ENCODE measurements at regions not wholly inside any gene's neighbourhood (a gene's known extent, or its start where the extent isn't known, plus 50 kb on each side); places are given as distances from the start of the nearest gene placed in this dataset.

GRCh38 chr15:67992411-67992810 lies 61.7 kb upstream of the PIAS1 start:
- DNase-seq (ENCODE audit: low spot score in 2 of 2) = no peak
- Histone ChIP-seq H3K4me1 (no peaks in the 10 kb centered on the region), H3K27me3 (no peaks in the 10 kb centered on the region), H3K4me3 (no peak overlapping the region), H3K36me3 (no peaks in the 10 kb centered on the region), H3K27ac (no peak overlapping the region), H3K9me3 (no peaks in the 10 kb centered on the region)
- intact Hi-C loops (cut with DNase I; ENCODE audit: low total_unique reads) = no loop called here
- TF ChIP-seq POLR2A (IDR thresholded peaks at IDR 0.05) (no peak), POLR2AphosphoS5 (IDR thresholded peaks at IDR 0.05) (no peak), CTCF (IDR thresholded peaks at IDR 0.05) (no peak)

DNA sequence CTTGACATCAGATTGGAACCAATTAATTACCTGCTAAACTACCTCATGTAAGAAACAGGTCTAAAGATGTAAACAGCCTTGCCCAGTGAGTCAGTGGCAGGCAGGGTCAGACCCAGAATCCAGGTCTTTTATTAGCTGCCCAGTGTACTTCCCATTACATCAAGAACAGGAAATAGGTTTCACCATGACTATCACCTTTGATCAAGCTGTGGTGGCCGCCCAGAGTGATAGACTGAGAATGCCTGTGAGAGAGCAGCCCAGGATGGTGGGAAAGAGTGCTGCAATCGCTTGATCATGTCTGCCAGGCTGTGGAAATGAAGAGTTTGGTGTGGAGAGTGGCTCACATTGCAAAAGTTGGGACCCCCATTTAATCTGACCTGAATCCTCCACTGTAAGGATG lies 61.3 kb upstream of the PIAS1 start:
- no peak for TF ChIP-seq POLR2A (IDR thresholded peaks at IDR 0.05)
- no peak for TF ChIP-seq POLR2AphosphoS5 (IDR thresholded peaks at IDR 0.05)
- TF ChIP-seq CTCF (IDR thresholded peaks at IDR 0.05) = no peak
- Histone ChIP-seq H3K9me3 (no peaks in the 10 kb centered on the region), H3K27me3 (no peaks in the 10 kb centered on the region), H3K4me1 (no peaks in the 10 kb centered on the region), H3K27ac (no peak overlapping the region), H3K4me3 (no peak overlapping the region), H3K36me3 (no peaks in the 10 kb centered on the region)
- intact Hi-C loops (cut with DNase I; ENCODE audit: low total_unique reads) = no loop called here
- DNase-seq (ENCODE audit: low spot score in 2 of 2) = no peak

DNA sequence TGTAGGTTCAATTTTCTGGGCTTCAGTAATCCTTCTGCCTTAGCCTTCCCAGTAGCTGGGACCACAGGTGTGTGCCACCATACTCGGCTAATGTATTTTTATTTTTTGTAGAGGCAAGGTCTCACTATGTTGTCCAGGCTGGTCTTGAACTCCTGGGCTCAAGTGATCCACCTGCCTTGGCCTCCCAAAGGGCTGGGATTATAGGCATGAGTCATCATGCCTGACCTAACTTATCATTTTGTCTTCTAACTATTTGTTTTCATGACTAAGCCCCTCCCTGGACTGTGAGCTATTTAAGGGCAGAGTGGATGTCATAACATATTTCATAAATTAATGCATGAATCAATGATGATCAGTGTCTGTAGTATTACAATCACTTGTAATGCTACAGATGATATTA lies 56.1 kb upstream of the PIAS1 start:
- no peak for DNase-seq (ENCODE audit: low spot score in 2 of 2)
- no peak for TF ChIP-seq POLR2AphosphoS5 (IDR thresholded peaks at IDR 0.05)
- no peak for TF ChIP-seq POLR2A (IDR thresholded peaks at IDR 0.05)
- TF ChIP-seq CTCF (IDR thresholded peaks at IDR 0.05) = no peak
- H3K4me3 ChIP-seq = no peak overlapping the region
- H3K27ac ChIP-seq = no peak overlapping the region
- H3K36me3 ChIP-seq = no peaks in the 10 kb centered on the region
- intact Hi-C loops (cut with DNase I; ENCODE audit: low total_unique reads) = no loop called here
- H3K27me3 ChIP-seq = no peaks in the 10 kb centered on the region
- no peaks in the 10 kb centered on the region for H3K9me3 ChIP-seq
- no peaks in the 10 kb centered on the region for H3K4me1 ChIP-seq

GRCh38 chr15:67998599-67999133 lies 55.4 kb upstream of the PIAS1 start:
- Histone ChIP-seq H3K27ac (no peak overlapping the region), H3K4me1 (no peaks in the 10 kb centered on the region), H3K4me3 (no peak overlapping the region), H3K9me3 (no peaks in the 10 kb centered on the region), H3K36me3 (no peaks in the 10 kb centered on the region), H3K27me3 (no peaks in the 10 kb centered on the region)
- TF ChIP-seq POLR2A (IDR thresholded peaks at IDR 0.05) (no peak), CTCF (IDR thresholded peaks at IDR 0.05) (no peak), POLR2AphosphoS5 (IDR thresholded peaks at IDR 0.05) (no peak)
- no peak for DNase-seq (ENCODE audit: low spot score in 2 of 2)
- intact Hi-C loops (cut with DNase I; ENCODE audit: low total_unique reads) = no loop called here

DNA sequence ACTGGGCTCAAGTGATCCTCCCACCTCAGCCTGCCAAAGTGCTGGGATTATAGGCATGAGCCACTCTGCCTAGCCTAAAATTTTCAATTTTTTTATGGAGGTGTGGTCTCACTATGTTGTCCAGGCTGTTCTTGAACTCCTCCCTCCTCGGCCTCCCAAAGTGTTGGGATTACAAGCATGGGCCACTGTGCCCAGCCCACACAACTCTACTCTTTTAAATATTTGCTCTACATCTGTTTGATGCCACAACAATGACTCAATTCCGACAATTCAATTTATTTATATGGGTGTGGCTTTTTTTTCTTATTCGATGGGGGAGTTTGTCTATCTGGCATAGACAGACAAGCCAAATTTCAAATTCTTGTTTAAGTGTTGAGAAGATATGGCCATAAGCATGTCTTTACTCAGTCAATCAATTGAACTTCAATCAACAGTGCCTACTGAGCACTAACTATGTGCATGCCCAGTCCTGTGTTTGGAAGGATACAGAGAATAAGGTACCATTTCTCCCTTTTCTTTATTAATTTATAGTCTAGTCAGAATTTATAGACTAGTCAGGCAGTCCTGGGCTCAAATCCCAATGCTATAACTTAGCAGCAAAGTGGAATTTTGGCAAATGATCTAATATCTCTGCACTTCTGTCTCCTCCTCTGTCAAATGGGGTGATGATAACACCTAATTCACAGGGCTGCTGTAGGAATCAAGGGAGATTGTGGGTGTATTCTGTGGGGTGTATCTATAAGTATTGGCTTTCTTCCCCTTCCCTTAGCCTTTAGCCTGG lies 54.6 kb upstream of the PIAS1 start:
- TF ChIP-seq CTCF (IDR thresholded peaks at IDR 0.05) (no peak), POLR2A (IDR thresholded peaks at IDR 0.05) (no peak), POLR2AphosphoS5 (IDR thresholded peaks at IDR 0.05) (no peak)
- no peaks in the 10 kb centered on the region for H3K4me1 ChIP-seq
- no peaks in the 10 kb centered on the region for H3K36me3 ChIP-seq
- intact Hi-C loops (cut with DNase I; ENCODE audit: low total_unique reads) = loop anchor here (5.0 kb wide), 1 partner anchor 1612 kb away; the partner anchor contains the start of gene MAP2K1
- H3K4me3 ChIP-seq = no peak overlapping the region
- DNase-seq (ENCODE audit: low spot score in 2 of 2) = no peak
- no peak overlapping the region for H3K27ac ChIP-seq
- H3K27me3 ChIP-seq = no peaks in the 10 kb centered on the region
- H3K9me3 ChIP-seq = no peaks in the 10 kb centered on the region

Measured in breast epithelium (tissue), 4 donors.